ENCODE measurements at regions not wholly inside any gene's neighbourhood (a gene's known extent, or its start where the extent isn't known, plus 50 kb on each side); places are given as distances from the start of the nearest gene placed in this dataset.

DNA sequence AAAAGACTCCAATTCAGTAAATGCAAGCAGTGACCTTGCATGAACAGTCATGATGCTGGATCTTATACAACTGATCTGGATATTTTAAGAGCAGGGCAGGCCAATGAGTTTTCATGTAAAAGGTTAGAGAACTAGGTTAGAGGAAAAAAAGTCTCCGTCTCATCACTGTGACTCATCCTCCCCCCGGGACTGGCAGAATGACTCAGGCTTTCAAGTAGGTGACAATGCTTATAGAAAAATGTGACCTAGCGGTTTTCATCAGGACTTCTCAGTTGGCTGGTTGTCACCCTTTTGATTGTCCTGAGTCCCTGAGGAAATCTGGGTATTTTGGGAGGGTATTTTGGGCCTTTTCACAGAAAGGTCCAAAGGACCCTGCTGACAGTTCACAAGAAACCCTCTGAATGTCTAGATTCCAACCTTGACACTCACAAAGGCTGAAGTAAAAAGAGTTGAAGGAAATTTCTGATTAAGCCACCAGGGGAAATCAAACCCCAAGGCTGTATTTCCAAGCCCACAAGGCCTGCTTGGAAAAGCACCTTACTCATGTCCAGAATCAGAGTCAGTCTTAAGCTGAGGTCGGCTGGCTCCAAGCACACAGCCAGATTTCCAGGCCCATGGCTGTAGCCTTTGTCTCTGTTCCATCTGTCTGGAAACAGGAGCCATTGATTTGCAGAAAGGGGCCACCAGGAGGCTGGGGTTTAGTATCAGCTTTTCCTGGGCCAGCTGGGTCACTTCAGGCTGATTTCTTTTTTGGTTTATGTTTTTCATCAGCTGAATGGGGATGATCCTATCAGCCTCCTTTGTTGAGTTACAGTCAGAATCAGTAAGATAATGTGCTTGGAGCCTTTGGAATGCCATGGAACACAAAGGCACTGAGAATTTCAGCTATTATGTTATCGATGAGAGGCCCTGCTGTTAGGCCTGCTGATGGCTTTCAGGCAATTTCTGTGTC, 226.4 kb upstream of the HABP2 start:
- H3K4me1 Mint-ChIP-seq = no peaks in the 10 kb centered on the region
- no peak for DNase-seq
- no peak overlapping the region for H3K27ac Mint-ChIP-seq
- peaks cover 2 to 7% (median 5%) of the 10 kb centered on the region in 3 donors for H3K27me3 Mint-ChIP-seq (ENCODE audit: low read depth in 3 of 3)
- no peaks in the 10 kb centered on the region for H3K36me3 Mint-ChIP-seq
- H3K9me3 Mint-ChIP-seq = no peaks in the 10 kb centered on the region
- no peak overlapping the region for H3K4me3 Mint-ChIP-seq

DNA sequence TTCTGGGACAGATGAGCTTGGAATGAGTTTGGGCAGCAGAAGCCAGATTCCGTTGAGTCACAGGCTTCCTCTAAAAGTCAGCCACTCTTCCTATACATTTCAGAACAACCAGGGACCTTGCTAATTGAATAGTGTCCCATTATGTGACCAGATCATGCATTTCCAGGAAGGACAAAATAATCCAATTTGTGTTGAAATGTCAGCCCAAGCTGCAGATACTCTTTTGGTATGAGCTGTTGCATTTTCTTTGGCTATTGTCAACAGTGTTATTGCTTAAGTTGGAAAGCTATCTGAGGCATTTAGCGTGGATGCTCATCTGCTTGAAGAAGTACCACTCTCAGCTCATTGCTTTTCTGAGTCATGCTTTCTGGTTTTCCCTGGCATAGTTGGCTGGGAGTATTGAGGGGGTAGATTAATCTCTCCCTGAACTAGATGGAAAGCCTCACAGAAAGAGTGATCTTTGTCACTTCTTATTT, 223.7 kb upstream of the HABP2 start:
- H3K27ac Mint-ChIP-seq = no peak overlapping the region
- no peaks in the 10 kb centered on the region for H3K36me3 Mint-ChIP-seq

GRCh38 chr10:113331961-113332360, 220.9 kb upstream of the HABP2 start:
- H3K4me1 Mint-ChIP-seq = no peaks in the 10 kb centered on the region
- no peak overlapping the region for H3K4me3 Mint-ChIP-seq

More for the DNA sequence above, 223.7 kb upstream of the HABP2 start:
- H3K4me3 Mint-ChIP-seq = no peak overlapping the region
- no peaks in the 10 kb centered on the region for H3K4me1 Mint-ChIP-seq
- H3K27me3 Mint-ChIP-seq (ENCODE audit: low read depth in 3 of 3) = peaks cover 2 to 7% (median 7%) of the 10 kb centered on the region in 3 donors
- no peak for DNase-seq
- H3K9me3 Mint-ChIP-seq = no peaks in the 10 kb centered on the region

GRCh38 chr10:113333313-113333712, 219.5 kb upstream of the HABP2 start:
- H3K4me3 Mint-ChIP-seq = no peak overlapping the region
- no peaks in the 10 kb centered on the region for H3K36me3 Mint-ChIP-seq
- peaks cover 2 to 7% (median 6%) of the 10 kb centered on the region in 3 donors for H3K27me3 Mint-ChIP-seq (ENCODE audit: low read depth in 3 of 3)
- no peak for DNase-seq
- H3K4me1 Mint-ChIP-seq = no peaks in the 10 kb centered on the region
- no peaks in the 10 kb centered on the region for H3K9me3 Mint-ChIP-seq
- H3K27ac Mint-ChIP-seq = no peak overlapping the region

More at GRCh38 chr10:113331961-113332360, 220.9 kb upstream of the HABP2 start:
- Mint-ChIP-seq H3K9me3 (no peaks in the 10 kb centered on the region), H3K27me3 (ENCODE audit: low read depth in 3 of 3) (peaks cover 2 to 8% (median 7%) of the 10 kb centered on the region in 3 donors), H3K36me3 (no peaks in the 10 kb centered on the region), H3K27ac (no peak overlapping the region)
- DNase-seq = no peak

GRCh38 chr10:113335592-113335991, 217.3 kb upstream of the HABP2 start:
- H3K36me3 Mint-ChIP-seq = no peaks in the 10 kb centered on the region
- no peak overlapping the region for H3K27ac Mint-ChIP-seq
- peaks cover 2 to 5% (median 3%) of the 10 kb centered on the region in 3 donors for H3K27me3 Mint-ChIP-seq (ENCODE audit: low read depth in 3 of 3)
- H3K4me3 Mint-ChIP-seq = no peak overlapping the region
- no peak for DNase-seq
- H3K9me3 Mint-ChIP-seq = no peaks in the 10 kb centered on the region
- no peaks in the 10 kb centered on the region for H3K4me1 Mint-ChIP-seq

GRCh38 chr10:113336549-113337130, 216.2 kb upstream of the HABP2 start:
- Mint-ChIP-seq H3K36me3 (no peaks in the 10 kb centered on the region), H3K4me3 (no peak overlapping the region), H3K9me3 (no peaks in the 10 kb centered on the region), H3K27ac (no peak overlapping the region), H3K4me1 (no peaks in the 10 kb centered on the region), H3K27me3 (ENCODE audit: low read depth in 3 of 3) (peaks cover 0 to 5% (median 4%) of the 10 kb centered on the region in 3 donors)
- DNase-seq = no peak

- Mint-ChIP-seq H3K27ac (no peak overlapping the region), H3K36me3 (no peaks in the 10 kb centered on the region), H3K4me1 (no peaks in the 10 kb centered on the region), H3K9me3 (no peaks in the 10 kb centered on the region), H3K27me3 (ENCODE audit: low read depth in 3 of 3) (peaks cover 0 to 5% (median 4%) of the 10 kb centered on the region in 3 donors), H3K4me3 (no peak overlapping the region)
- no peak for DNase-seq
These were observed 215.7 kb upstream of the HABP2 start for GRCh38 chr10:113337142-113337541.

- no peak overlapping the region for H3K27ac Mint-ChIP-seq
These were observed 213.7 kb upstream of the HABP2 start for GRCh38 chr10:113339121-113339520.

GRCh38 chr10:113340282-113340681, 212.6 kb upstream of the HABP2 start:
- no peaks in the 10 kb centered on the region for H3K4me1 Mint-ChIP-seq
- no peak for DNase-seq
- no peaks in the 10 kb centered on the region for H3K36me3 Mint-ChIP-seq
- H3K4me3 Mint-ChIP-seq = no peak overlapping the region
- H3K9me3 Mint-ChIP-seq = no peaks in the 10 kb centered on the region
- no peak overlapping the region for H3K27ac Mint-ChIP-seq
- peaks cover 0 to 4% (median 1%) of the 10 kb centered on the region in 3 donors for H3K27me3 Mint-ChIP-seq (ENCODE audit: low read depth in 3 of 3)

More at GRCh38 chr10:113339121-113339520, 213.7 kb upstream of the HABP2 start:
- Mint-ChIP-seq H3K36me3 (no peaks in the 10 kb centered on the region), H3K4me3 (no peak overlapping the region), H3K4me1 (no peaks in the 10 kb centered on the region), H3K9me3 (no peaks in the 10 kb centered on the region), H3K27me3 (ENCODE audit: low read depth in 3 of 3) (peaks cover 0 to 4% (median 2%) of the 10 kb centered on the region in 3 donors)
- no peak for DNase-seq

DNA sequence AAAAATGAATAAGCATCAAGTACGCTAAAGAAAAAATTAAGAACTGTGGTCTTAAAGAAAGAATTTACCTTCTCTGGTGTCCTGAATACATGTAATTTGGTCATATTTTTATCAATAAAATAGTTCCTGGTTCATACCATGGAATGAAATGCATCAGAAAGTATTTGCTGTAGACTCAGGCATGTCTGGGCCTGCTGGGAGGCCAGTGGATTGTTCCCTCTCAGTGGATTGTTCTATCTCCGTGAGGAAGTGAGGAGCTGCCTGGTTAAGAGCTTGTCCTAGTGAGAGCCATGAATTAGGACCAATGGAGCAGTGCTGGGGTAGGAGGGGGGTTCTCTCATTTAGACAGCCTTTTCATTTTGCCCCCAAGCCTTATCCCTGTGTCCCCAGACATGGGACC, 211.7 kb upstream of the HABP2 start:
- no peak overlapping the region for H3K4me3 Mint-ChIP-seq
- no peak for DNase-seq
- H3K4me1 Mint-ChIP-seq = no peaks in the 10 kb centered on the region
- H3K27me3 Mint-ChIP-seq (ENCODE audit: low read depth in 3 of 3) = peaks cover 0 to 4% (median 1%) of the 10 kb centered on the region in 3 donors
- H3K27ac Mint-ChIP-seq = no peak overlapping the region
- H3K9me3 Mint-ChIP-seq = no peaks in the 10 kb centered on the region
- H3K36me3 Mint-ChIP-seq = no peaks in the 10 kb centered on the region

GRCh38 chr10:113345826-113346624, 206.8 kb upstream of the HABP2 start:
- H3K27ac Mint-ChIP-seq = no peak overlapping the region
- H3K9me3 Mint-ChIP-seq = no peaks in the 10 kb centered on the region
- no peak for DNase-seq
- no peaks in the 10 kb centered on the region for H3K36me3 Mint-ChIP-seq
- H3K4me1 Mint-ChIP-seq = no peaks in the 10 kb centered on the region
- peaks cover 0 to 1% (median 0%) of the 10 kb centered on the region in 3 donors for H3K27me3 Mint-ChIP-seq (ENCODE audit: low read depth in 3 of 3)
- no peak overlapping the region for H3K4me3 Mint-ChIP-seq

DNA sequence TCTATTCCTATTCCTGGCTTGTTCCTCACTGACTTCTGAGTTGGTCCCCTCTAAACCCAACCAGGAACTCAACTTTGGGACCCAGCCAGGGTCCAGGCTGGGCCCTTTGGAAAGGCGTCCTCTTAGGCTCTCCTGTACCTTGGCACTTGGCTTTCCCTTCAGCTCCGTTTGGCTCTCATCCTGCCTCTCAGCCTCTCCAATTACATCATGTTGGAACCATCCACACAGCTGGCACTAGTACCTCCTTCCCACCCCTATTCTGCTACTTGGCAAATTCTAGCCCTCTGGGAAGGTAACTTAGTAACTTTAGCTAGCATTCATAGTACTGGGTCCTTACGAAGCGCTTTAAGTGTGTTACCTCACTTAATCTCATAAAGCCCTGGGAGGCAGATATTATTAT, 205.3 kb upstream of the HABP2 start:
- no peak overlapping the region for H3K4me3 Mint-ChIP-seq

DNA sequence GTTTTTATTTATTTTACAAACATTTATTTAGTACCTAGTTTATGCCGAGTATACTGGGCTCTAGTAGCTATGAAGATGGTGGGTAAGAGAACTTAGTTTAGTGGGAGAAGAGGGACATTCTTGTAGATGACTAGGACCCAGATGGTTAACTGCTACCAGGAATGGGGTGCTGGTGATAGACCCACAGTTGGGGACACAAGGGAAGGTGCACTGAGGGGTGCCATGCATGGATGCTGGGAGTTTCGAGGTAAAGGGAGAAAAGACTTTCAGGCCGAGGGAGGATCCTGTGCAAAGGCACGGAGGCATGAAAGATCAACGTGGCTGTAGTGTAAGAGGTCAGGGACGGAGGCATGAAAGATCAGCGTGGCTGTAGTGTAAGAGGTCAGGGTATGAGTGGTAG, 204.2 kb upstream of the HABP2 start:
- Mint-ChIP-seq H3K27me3 (ENCODE audit: low read depth in 3 of 3) (peaks cover 0 to 1% (median 0%) of the 10 kb centered on the region in 3 donors), H3K9me3 (no peaks in the 10 kb centered on the region), H3K36me3 (no peaks in the 10 kb centered on the region), H3K4me3 (no peak overlapping the region), H3K27ac (no peak overlapping the region), H3K4me1 (no peaks in the 10 kb centered on the region)
- no peak for DNase-seq

More for the DNA sequence above, 205.3 kb upstream of the HABP2 start:
- DNase-seq = no peak
- no peaks in the 10 kb centered on the region for H3K4me1 Mint-ChIP-seq
- H3K27ac Mint-ChIP-seq = no peak overlapping the region
- no peaks in the 10 kb centered on the region for H3K36me3 Mint-ChIP-seq
- H3K9me3 Mint-ChIP-seq = no peaks in the 10 kb centered on the region
- H3K27me3 Mint-ChIP-seq (ENCODE audit: low read depth in 3 of 3) = peaks cover 0 to 1% (median 0%) of the 10 kb centered on the region in 3 donors

Measured in immature natural killer cell (primary cell).